ENCODE measurements at regions not wholly inside any gene's neighbourhood (a gene's known extent, or its start where the extent isn't known, plus 50 kb on each side); places are given as distances from the start of the nearest gene placed in this dataset.

- Histone ChIP-seq H3K36me3 (ENCODE audit: insufficient read depth, insufficient read length, low read length) (no peaks in the 10 kb centered on the region), H3K9me3 (ENCODE audit: insufficient read depth, low read length) (no peaks in the 10 kb centered on the region), H3K27me3 (ENCODE audit: insufficient read depth, insufficient read length) (no peaks in the 10 kb centered on the region), H3K4me3 (ENCODE audit: insufficient read length, low read depth) (no peak overlapping the region), H3K4me1 (ENCODE audit: insufficient read depth, insufficient read length) (no peaks in the 10 kb centered on the region), H3K9ac (ENCODE audit: insufficient read length, low read depth) (no peak overlapping the region)
- no peak for DNase-seq (ENCODE audit: low read depth, low spot score)
- no peak for TF ChIP-seq YY1 (IDR thresholded peaks at IDR 0.05; ENCODE audit: insufficient read depth, insufficient read length)
- no peak for TF ChIP-seq ZNF274 (IDR thresholded peaks at IDR 0.05; ENCODE audit: low read depth, low read length)
- TF ChIP-seq SUZ12 (IDR thresholded peaks at IDR 0.05; ENCODE audit: extremely low read depth, insufficient read depth, insufficient read length) = no peak
Observed at GRCh38 chr13:99133230-99133629, 67.4 kb upstream of the UBAC2 start.

- no peak overlapping the region for H3K4me3 ChIP-seq (ENCODE audit: insufficient read length, low read depth)
- H3K9ac ChIP-seq (ENCODE audit: insufficient read length, low read depth) = no peak overlapping the region
- H3K27me3 ChIP-seq (ENCODE audit: insufficient read depth, insufficient read length) = no peaks in the 10 kb centered on the region
- no peak for DNase-seq (ENCODE audit: low read depth, low spot score)
- H3K4me1 ChIP-seq (ENCODE audit: insufficient read depth, insufficient read length) = no peaks in the 10 kb centered on the region
- no peak for TF ChIP-seq ZNF274 (IDR thresholded peaks at IDR 0.05; ENCODE audit: low read depth, low read length)
- TF ChIP-seq YY1 (IDR thresholded peaks at IDR 0.05; ENCODE audit: insufficient read depth, insufficient read length) = no peak
- no peak for TF ChIP-seq SUZ12 (IDR thresholded peaks at IDR 0.05; ENCODE audit: extremely low read depth, insufficient read depth, insufficient read length)
- no peaks in the 10 kb centered on the region for H3K36me3 ChIP-seq (ENCODE audit: insufficient read depth, insufficient read length, low read length)
- H3K9me3 ChIP-seq (ENCODE audit: insufficient read depth, low read length) = no peaks in the 10 kb centered on the region
Observed at GRCh38 chr13:99133848-99134247, 66.8 kb upstream of the UBAC2 start.

GRCh38 chr13:99135591-99135990 lies 65.1 kb upstream of the UBAC2 start:
- no peak for DNase-seq (ENCODE audit: low read depth, low spot score)
- TF ChIP-seq ZNF274 (IDR thresholded peaks at IDR 0.05; ENCODE audit: low read depth, low read length) (no peak), YY1 (IDR thresholded peaks at IDR 0.05; ENCODE audit: insufficient read depth, insufficient read length) (no peak), SUZ12 (IDR thresholded peaks at IDR 0.05; ENCODE audit: extremely low read depth, insufficient read depth, insufficient read length) (no peak)
- no peak overlapping the region for H3K4me3 ChIP-seq (ENCODE audit: insufficient read length, low read depth)
- no peaks in the 10 kb centered on the region for H3K4me1 ChIP-seq (ENCODE audit: insufficient read depth, insufficient read length)
- no peaks in the 10 kb centered on the region for H3K9me3 ChIP-seq (ENCODE audit: insufficient read depth, low read length)
- no peaks in the 10 kb centered on the region for H3K27me3 ChIP-seq (ENCODE audit: insufficient read depth, insufficient read length)
- H3K9ac ChIP-seq (ENCODE audit: insufficient read length, low read depth) = no peak overlapping the region
- no peaks in the 10 kb centered on the region for H3K36me3 ChIP-seq (ENCODE audit: insufficient read depth, insufficient read length, low read length)

- TF ChIP-seq SUZ12 (IDR thresholded peaks at IDR 0.05; ENCODE audit: extremely low read depth, insufficient read depth, insufficient read length) = no peak
- TF ChIP-seq YY1 (IDR thresholded peaks at IDR 0.05; ENCODE audit: insufficient read depth, insufficient read length) = no peak
- TF ChIP-seq ZNF274 (IDR thresholded peaks at IDR 0.05; ENCODE audit: low read depth, low read length) = no peak
- no peak for DNase-seq (ENCODE audit: low read depth, low spot score)
- Histone ChIP-seq H3K27me3 (ENCODE audit: insufficient read depth, insufficient read length) (no peaks in the 10 kb centered on the region), H3K4me1 (ENCODE audit: insufficient read depth, insufficient read length) (no peaks in the 10 kb centered on the region), H3K4me3 (ENCODE audit: insufficient read length, low read depth) (no peak overlapping the region), H3K36me3 (ENCODE audit: insufficient read depth, insufficient read length, low read length) (no peaks in the 10 kb centered on the region), H3K9me3 (ENCODE audit: insufficient read depth, low read length) (peaks cover 9% of the 10 kb centered on the region; the same call in 1 of the 2 replicates), H3K9ac (ENCODE audit: insufficient read length, low read depth) (no peak overlapping the region)
Observed at GRCh38 chr13:99136427-99136954, 64.2 kb upstream of the UBAC2 start.

GRCh38 chr13:99140831-99141230 lies 59.8 kb upstream of the UBAC2 start:
- Histone ChIP-seq H3K4me3 (ENCODE audit: insufficient read length, low read depth) (no peak overlapping the region), H3K27me3 (ENCODE audit: insufficient read depth, insufficient read length) (no peaks in the 10 kb centered on the region), H3K9ac (ENCODE audit: insufficient read length, low read depth) (no peak overlapping the region), H3K9me3 (ENCODE audit: insufficient read depth, low read length) (peaks cover 12% of the 10 kb centered on the region; the same call in 1 of the 2 replicates), H3K4me1 (ENCODE audit: insufficient read depth, insufficient read length) (no peaks in the 10 kb centered on the region), H3K36me3 (ENCODE audit: insufficient read depth, insufficient read length, low read length) (no peaks in the 10 kb centered on the region)
- DNase-seq (ENCODE audit: low read depth, low spot score) = no peak
- TF ChIP-seq YY1 (IDR thresholded peaks at IDR 0.05; ENCODE audit: insufficient read depth, insufficient read length) = no peak
- TF ChIP-seq ZNF274 (IDR thresholded peaks at IDR 0.05; ENCODE audit: low read depth, low read length) = no peak
- no peak for TF ChIP-seq SUZ12 (IDR thresholded peaks at IDR 0.05; ENCODE audit: extremely low read depth, insufficient read depth, insufficient read length)

GRCh38 chr13:99143904-99144303 lies 56.8 kb upstream of the UBAC2 start:
- no peaks in the 10 kb centered on the region for H3K4me1 ChIP-seq (ENCODE audit: insufficient read depth, insufficient read length)
- peaks cover 12% of the 10 kb centered on the region; the same call in 1 of the 2 replicates for H3K9me3 ChIP-seq (ENCODE audit: insufficient read depth, low read length)
- TF ChIP-seq ZNF274 (IDR thresholded peaks at IDR 0.05; ENCODE audit: low read depth, low read length) (no peak), YY1 (IDR thresholded peaks at IDR 0.05; ENCODE audit: insufficient read depth, insufficient read length) (no peak), SUZ12 (IDR thresholded peaks at IDR 0.05; ENCODE audit: extremely low read depth, insufficient read depth, insufficient read length) (no peak)
- no peak for DNase-seq (ENCODE audit: low read depth, low spot score)
- H3K36me3 ChIP-seq (ENCODE audit: insufficient read depth, insufficient read length, low read length) = no peaks in the 10 kb centered on the region
- no peaks in the 10 kb centered on the region for H3K27me3 ChIP-seq (ENCODE audit: insufficient read depth, insufficient read length)
- no peak overlapping the region for H3K4me3 ChIP-seq (ENCODE audit: insufficient read length, low read depth)
- no peak overlapping the region for H3K9ac ChIP-seq (ENCODE audit: insufficient read length, low read depth)

GRCh38 chr13:99144306-99144705 lies 56.3 kb upstream of the UBAC2 start:
- no peaks in the 10 kb centered on the region for H3K4me1 ChIP-seq (ENCODE audit: insufficient read depth, insufficient read length)
- H3K9me3 ChIP-seq (ENCODE audit: insufficient read depth, low read length) = peaks cover 12% of the 10 kb centered on the region; the same call in 1 of the 2 replicates

More at GRCh38 chr13:99144306-99144705, 56.3 kb upstream of the UBAC2 start:
- Histone ChIP-seq H3K27me3 (ENCODE audit: insufficient read depth, insufficient read length) (no peaks in the 10 kb centered on the region), H3K36me3 (ENCODE audit: insufficient read depth, insufficient read length, low read length) (no peaks in the 10 kb centered on the region), H3K9ac (ENCODE audit: insufficient read length, low read depth) (no peak overlapping the region), H3K4me3 (ENCODE audit: insufficient read length, low read depth) (no peak overlapping the region)
- no peak for DNase-seq (ENCODE audit: low read depth, low spot score)
- no peak for TF ChIP-seq YY1 (IDR thresholded peaks at IDR 0.05; ENCODE audit: insufficient read depth, insufficient read length)
- no peak for TF ChIP-seq ZNF274 (IDR thresholded peaks at IDR 0.05; ENCODE audit: low read depth, low read length)
- no peak for TF ChIP-seq SUZ12 (IDR thresholded peaks at IDR 0.05; ENCODE audit: extremely low read depth, insufficient read depth, insufficient read length)

All from NT2/D1 (cell line).